NB4 (cell line): ENCODE measurements at regions not wholly inside any gene's neighbourhood (a gene's known extent, or its start where the extent isn't known, plus 50 kb on each side); places are given as distances from the start of the nearest gene placed in this dataset.
"Not testable (repeated sequence)": the region's sequence is repeated elsewhere in the genome, so short reads cannot be mapped to it uniquely, and the experiment has no call there.

Source experiments
- DNase-seq: peaks from one replicate; pipeline ENCODE4 v3.0.0; 2010; ENCODE audit warnings: low read depth
- H3K4me3 ChIP-seq: one replicate; pipeline ENCODE4 v1.5.1; 2011; ENCODE audit warnings: mild to moderate bottlenecking, low read depth, low read length, moderate library complexity
- MAX ChIP-seq: IDR thresholded peaks from 2 replicates; pipeline ENCODE4 v1.6.1; 2011; ENCODE audit warnings: low read depth, low read length
- MYC ChIP-seq: IDR thresholded peaks from 2 replicates; pipeline ENCODE4 v1.6.1; 2011; ENCODE audit warnings: low read depth, low read length
- POLR2A ChIP-seq: IDR thresholded peaks from 2 replicates; pipeline ENCODE4 v1.6.1; 2011; ENCODE audit warnings: mild to moderate bottlenecking; ENCODE audit not compliant: insufficient read length; ENCODE audit errors: extremely low read depth
- TF ChIP-seq, protein P1 (sequence below): IDR thresholded peaks from one replicate; pipeline ENCODE4 v1.5.1; 2012; ENCODE audit warnings: low read depth, low read length

GRCh38 chr12:114164351-114164750 is 198.2 kb upstream of the RBM19 start:
- H3K4me3 ChIP-seq, result no peak overlapping the region
- no peak for DNase-seq
- TF ChIP-seq MAX (no peak), MYC (no peak), POLR2A (no peak)
- TF ChIP-seq, protein P1, sequence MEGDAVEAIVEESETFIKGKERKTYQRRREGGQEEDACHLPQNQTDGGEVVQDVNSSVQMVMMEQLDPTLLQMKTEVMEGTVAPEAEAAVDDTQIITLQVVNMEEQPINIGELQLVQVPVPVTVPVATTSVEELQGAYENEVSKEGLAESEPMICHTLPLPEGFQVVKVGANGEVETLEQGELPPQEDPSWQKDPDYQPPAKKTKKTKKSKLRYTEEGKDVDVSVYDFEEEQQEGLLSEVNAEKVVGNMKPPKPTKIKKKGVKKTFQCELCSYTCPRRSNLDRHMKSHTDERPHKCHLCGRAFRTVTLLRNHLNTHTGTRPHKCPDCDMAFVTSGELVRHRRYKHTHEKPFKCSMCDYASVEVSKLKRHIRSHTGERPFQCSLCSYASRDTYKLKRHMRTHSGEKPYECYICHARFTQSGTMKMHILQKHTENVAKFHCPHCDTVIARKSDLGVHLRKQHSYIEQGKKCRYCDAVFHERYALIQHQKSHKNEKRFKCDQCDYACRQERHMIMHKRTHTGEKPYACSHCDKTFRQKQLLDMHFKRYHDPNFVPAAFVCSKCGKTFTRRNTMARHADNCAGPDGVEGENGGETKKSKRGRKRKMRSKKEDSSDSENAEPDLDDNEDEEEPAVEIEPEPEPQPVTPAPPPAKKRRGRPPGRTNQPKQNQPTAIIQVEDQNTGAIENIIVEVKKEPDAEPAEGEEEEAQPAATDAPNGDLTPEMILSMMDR, result no peak

DNA sequence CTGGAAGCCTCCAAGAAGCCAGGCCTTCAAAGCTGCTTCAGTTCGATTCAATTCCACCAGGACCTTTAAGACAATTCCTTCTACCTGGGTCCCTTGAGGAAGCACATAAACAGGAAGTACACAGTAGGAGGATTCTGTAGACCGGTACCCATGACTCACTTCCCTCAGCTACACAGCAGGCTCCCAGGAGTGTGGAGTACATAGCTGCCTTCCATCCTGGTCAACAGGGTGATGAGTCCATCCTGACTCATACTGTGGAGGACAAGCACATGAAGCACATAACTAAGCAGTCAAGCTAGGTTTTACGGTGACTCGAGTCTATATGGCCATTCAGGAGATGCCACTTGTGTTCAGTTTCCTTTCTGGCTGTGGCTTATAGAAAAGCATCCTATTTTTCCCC is 197.6 kb upstream of the RBM19 start:
- peak; percentile 65 for DNase-seq
- TF ChIP-seq, protein P1, result no peak
- TF ChIP-seq POLR2A (no peak), MYC (no peak), MAX (no peak)
- H3K4me3 ChIP-seq, result no peak overlapping the region

DNA sequence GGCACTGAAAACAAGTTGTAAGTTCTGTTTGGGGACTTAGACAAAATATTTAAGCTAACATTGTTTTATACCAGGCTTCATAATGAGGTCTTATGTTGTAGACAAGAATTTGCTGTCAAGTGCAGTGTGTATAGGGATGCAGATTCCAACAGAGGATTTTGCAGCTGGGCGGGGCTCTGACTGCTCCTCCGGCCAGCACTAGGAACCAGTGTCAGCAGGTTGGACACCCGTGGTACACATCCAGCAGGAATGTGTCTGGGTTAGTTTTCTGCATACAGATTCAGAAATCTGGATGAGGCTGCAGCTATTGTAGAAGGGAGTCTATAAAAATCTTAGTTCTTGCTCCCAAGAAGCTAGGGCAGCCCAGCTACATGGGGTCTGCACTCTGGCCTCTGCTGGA is 194.3 kb upstream of the RBM19 start:
- DNase-seq, result no peak
- TF ChIP-seq, protein P1, result no peak
- TF ChIP-seq MYC (no peak), POLR2A (no peak), MAX (no peak)
- H3K4me3 ChIP-seq, result no peak overlapping the region

DNA sequence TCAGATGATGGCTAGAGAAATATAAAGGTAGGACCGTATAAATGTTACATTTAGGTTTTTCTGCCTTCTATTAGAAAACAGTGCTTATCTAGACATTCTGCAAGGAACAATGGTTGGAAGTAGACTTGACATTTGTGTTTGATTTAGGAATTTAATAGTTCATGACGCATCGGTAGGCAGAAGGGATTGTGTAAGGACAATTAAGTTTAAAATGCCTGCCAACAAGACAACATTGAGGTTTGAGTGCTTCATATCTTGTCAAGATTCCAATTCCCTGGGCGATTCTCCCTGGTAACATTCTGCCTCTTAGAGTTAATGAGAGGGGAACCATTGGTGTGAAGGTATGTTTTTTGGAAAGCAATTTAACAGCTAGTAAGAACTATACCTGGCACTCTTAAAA is 186.8 kb upstream of the RBM19 start:
- no peak for TF ChIP-seq MYC
- TF ChIP-seq MAX, result no peak
- no peak for TF ChIP-seq POLR2A
- TF ChIP-seq, protein P1, result no peak
- H3K4me3 ChIP-seq, result no peak overlapping the region
- no peak for DNase-seq

GRCh38 chr12:114152066-114152465 is 185.9 kb upstream of the RBM19 start:
- H3K4me3 ChIP-seq, result no peak overlapping the region
- no peak for DNase-seq
- TF ChIP-seq MAX, result no peak
- no peak for TF ChIP-seq MYC
- TF ChIP-seq POLR2A, result no peak
- TF ChIP-seq, protein P1, result no peak

GRCh38 chr12:114150584-114150983 is 184.5 kb upstream of the RBM19 start:
- H3K4me3 ChIP-seq, DNase-seq: not testable (repeated sequence)
